ENCODE measurements at regions not wholly inside any gene's neighbourhood (a gene's known extent, or its start where the extent isn't known, plus 50 kb on each side); places are given as distances from the start of the nearest gene placed in this dataset.

- no peak overlapping the region for H3K4me3 ChIP-seq
- H3K4me1 ChIP-seq = peaks cover 4 to 29% (median 18%) of the 10 kb centered on the region in 4 donors
- WGBS = 68% methylated on average over 4 of the region's 6 CpGs
- no peak overlapping the region for H3K27ac ChIP-seq (replicated peaks in 1 of 4)
- intact Hi-C loops (cut with DNase I) = no loop called here
- no peaks in the 10 kb centered on the region for H3K27me3 ChIP-seq
- TF ChIP-seq CTCF (IDR thresholded peaks at IDR 0.05) = no peak
- TF ChIP-seq POLR2AphosphoS5 (IDR thresholded peaks at IDR 0.05) = no peak
- TF ChIP-seq POLR2A (IDR thresholded peaks at IDR 0.05; ENCODE audit: low read depth) = no peak
- no peak for TF ChIP-seq EP300 (IDR thresholded peaks at IDR 0.05)
- H3K36me3 ChIP-seq = peaks cover 0 to 4% (median 0%) of the 10 kb centered on the region in 4 donors
- H3K9me3 ChIP-seq = no peaks in the 10 kb centered on the region
- DNase-seq (ENCODE audit: extremely low spot score) = no peak
These were observed 87.7 kb upstream of the FOXN3 start for GRCh38 chr14:89504602-89505313.

- peaks cover 0 to 4% (median 0%) of the 10 kb centered on the region in 4 donors for H3K36me3 ChIP-seq
- H3K4me1 ChIP-seq = peaks cover 4 to 29% (median 18%) of the 10 kb centered on the region in 4 donors
- intact Hi-C loops (cut with DNase I) = no loop called here
- no peak overlapping the region for H3K27ac ChIP-seq (replicated peaks in 1 of 4)
- DNase-seq (ENCODE audit: extremely low spot score) = no peak
- H3K27me3 ChIP-seq = no peaks in the 10 kb centered on the region
- H3K4me3 ChIP-seq = no peak overlapping the region
- TF ChIP-seq POLR2AphosphoS5 (IDR thresholded peaks at IDR 0.05) (no peak), EP300 (IDR thresholded peaks at IDR 0.05) (no peak), CTCF (IDR thresholded peaks at IDR 0.05) (no peak), POLR2A (IDR thresholded peaks at IDR 0.05; ENCODE audit: low read depth) (no peak)
- H3K9me3 ChIP-seq = no peaks in the 10 kb centered on the region
- WGBS = 50% methylated on average over 3 of the region's 3 CpGs
These were observed 87.1 kb upstream of the FOXN3 start for GRCh38 chr14:89504091-89504490.

- DNase-seq (ENCODE audit: extremely low spot score) = peak; percentile 68
- Histone ChIP-seq H3K36me3 (peaks cover 0 to 4% (median 0%) of the 10 kb centered on the region in 4 donors), H3K4me1 (peaks cover 4 to 29% (median 18%) of the 10 kb centered on the region in 4 donors), H3K27ac (replicated peaks in 1 of 4) (no peak overlapping the region), H3K4me3 (no peak overlapping the region), H3K9me3 (no peaks in the 10 kb centered on the region), H3K27me3 (no peaks in the 10 kb centered on the region)
- WGBS = 76% methylated on average over 10 of the region's 10 CpGs
- intact Hi-C loops (cut with DNase I) = no loop called here
- TF ChIP-seq POLR2AphosphoS5 (IDR thresholded peaks at IDR 0.05) (no peak), POLR2A (IDR thresholded peaks at IDR 0.05; ENCODE audit: low read depth) (no peak), EP300 (IDR thresholded peaks at IDR 0.05) (no peak)
These were observed 86.5 kb upstream of the FOXN3 start for GRCh38 chr14:89503431-89503996.

- intact Hi-C loops (cut with DNase I) = no loop called here
- WGBS = 82% methylated on average over 5 of the region's 5 CpGs
- Histone ChIP-seq H3K4me3 (no peak overlapping the region), H3K27me3 (no peaks in the 10 kb centered on the region), H3K4me1 (peaks cover 2 to 27% (median 17%) of the 10 kb centered on the region in 4 donors), H3K27ac (replicated peaks in 1 of 4) (no peak overlapping the region), H3K9me3 (no peaks in the 10 kb centered on the region), H3K36me3 (peaks cover 0 to 4% (median 0%) of the 10 kb centered on the region in 4 donors)
- no peak for DNase-seq (ENCODE audit: extremely low spot score)
- TF ChIP-seq POLR2A (IDR thresholded peaks at IDR 0.05; ENCODE audit: low read depth) = no peak
- no peak for TF ChIP-seq POLR2AphosphoS5 (IDR thresholded peaks at IDR 0.05)
- TF ChIP-seq EP300 (IDR thresholded peaks at IDR 0.05) = no peak
- no peak for TF ChIP-seq CTCF (IDR thresholded peaks at IDR 0.05)
These were observed 85.9 kb upstream of the FOXN3 start for GRCh38 chr14:89502966-89503365.

GRCh38 chr14:89501381-89501780 lies 84.3 kb upstream of the FOXN3 start:
- H3K4me1 ChIP-seq = peaks cover 0 to 17% (median 13%) of the 10 kb centered on the region in 4 donors
- H3K27ac ChIP-seq (replicated peaks in 1 of 4) = no peak overlapping the region
- intact Hi-C loops (cut with DNase I) = no loop called here
- TF ChIP-seq CTCF (IDR thresholded peaks at IDR 0.05) (no peak), EP300 (IDR thresholded peaks at IDR 0.05) (no peak), POLR2AphosphoS5 (IDR thresholded peaks at IDR 0.05) (no peak), POLR2A (IDR thresholded peaks at IDR 0.05; ENCODE audit: low read depth) (no peak)
- peak; percentile 53 for DNase-seq (ENCODE audit: extremely low spot score)
- H3K27me3 ChIP-seq = no peaks in the 10 kb centered on the region
- no peaks in the 10 kb centered on the region for H3K9me3 ChIP-seq
- 94% methylated on average over 4 of the region's 4 CpGs for WGBS
- H3K36me3 ChIP-seq = peaks cover 0 to 4% (median 0%) of the 10 kb centered on the region in 4 donors
- no peak overlapping the region for H3K4me3 ChIP-seq

All from esophagus muscularis mucosa (tissue), 4 donors.